ENCODE measurements at regions not wholly inside any gene's neighbourhood (a gene's known extent, or its start where the extent isn't known, plus 50 kb on each side); places are given as distances from the start of the nearest gene placed in this dataset.

GRCh38 chr2:43019536-43020183, 206.7 kb downstream of the ZFP36L2 start:
- no peak overlapping the region for H3K4me3 ChIP-seq (ENCODE audit: low read depth, low read length)
- no peak for TF ChIP-seq CTCF (IDR thresholded peaks at IDR 0.05; ENCODE audit: insufficient read depth, low read depth, low read length)
- no peak for DNase-seq (ENCODE audit: low read depth)

DNA sequence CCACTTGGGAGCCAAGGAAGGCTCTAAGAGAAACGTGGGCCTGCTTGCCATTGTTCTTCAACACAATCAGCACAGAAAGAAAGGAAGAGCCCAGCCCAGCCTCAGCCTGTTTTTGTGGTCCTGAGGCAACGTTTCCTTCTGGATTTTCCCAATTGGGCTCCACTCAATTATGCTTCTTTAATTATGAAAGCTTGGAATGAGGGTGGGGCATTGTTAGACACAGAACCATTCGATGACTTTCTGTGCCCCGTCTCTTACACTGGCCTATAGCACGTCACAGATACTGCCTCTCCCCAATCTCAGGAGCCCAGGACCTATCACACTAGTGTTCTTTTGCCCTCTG, 207.4 kb downstream of the ZFP36L2 start:
- no peak overlapping the region for H3K4me3 ChIP-seq (ENCODE audit: low read depth, low read length)
- TF ChIP-seq CTCF (IDR thresholded peaks at IDR 0.05; ENCODE audit: insufficient read depth, low read depth, low read length), result no peak
- no peak for DNase-seq (ENCODE audit: low read depth)

- no peak overlapping the region for H3K4me3 ChIP-seq (ENCODE audit: low read depth, low read length)
- TF ChIP-seq CTCF (IDR thresholded peaks at IDR 0.05; ENCODE audit: insufficient read depth, low read depth, low read length), result no peak
- DNase-seq (ENCODE audit: low read depth), result peak; percentile 98
Observed at GRCh38 chr2:43018179-43019024, 208.0 kb downstream of the ZFP36L2 start.

GRCh38 chr2:43013821-43014345, 212.5 kb downstream of the ZFP36L2 start:
- TF ChIP-seq CTCF (IDR thresholded peaks at IDR 0.05; ENCODE audit: insufficient read depth, low read depth, low read length), result no peak
- DNase-seq (ENCODE audit: low read depth), result peak; percentile 57

DNA sequence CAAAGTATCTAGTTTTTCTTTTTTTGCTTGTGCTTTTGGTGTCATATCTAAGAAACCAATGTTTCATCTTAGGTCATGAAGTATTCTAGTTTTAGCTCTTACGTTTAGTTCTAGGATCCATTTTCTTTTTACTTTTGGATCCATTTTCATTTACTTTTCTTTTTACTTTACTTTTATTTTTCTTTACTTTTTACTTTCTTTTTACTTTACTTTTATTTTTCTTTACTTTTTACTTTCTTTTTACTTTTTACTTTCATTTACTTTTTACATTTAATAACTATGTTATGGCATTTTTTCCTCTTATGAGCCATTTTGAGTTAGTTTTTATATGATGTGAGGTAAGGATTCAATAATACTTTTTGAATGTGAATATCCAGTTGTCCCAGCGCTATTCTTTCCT, 213.4 kb downstream of the ZFP36L2 start:
- DNase-seq (ENCODE audit: low read depth), result no peak
- TF ChIP-seq CTCF (IDR thresholded peaks at IDR 0.05; ENCODE audit: insufficient read depth, low read depth, low read length), result no peak
- no peak overlapping the region for H3K4me3 ChIP-seq (ENCODE audit: low read depth, low read length)

More at GRCh38 chr2:43013821-43014345, 212.5 kb downstream of the ZFP36L2 start:
- no peak overlapping the region for H3K4me3 ChIP-seq (ENCODE audit: low read depth, low read length)

DNA sequence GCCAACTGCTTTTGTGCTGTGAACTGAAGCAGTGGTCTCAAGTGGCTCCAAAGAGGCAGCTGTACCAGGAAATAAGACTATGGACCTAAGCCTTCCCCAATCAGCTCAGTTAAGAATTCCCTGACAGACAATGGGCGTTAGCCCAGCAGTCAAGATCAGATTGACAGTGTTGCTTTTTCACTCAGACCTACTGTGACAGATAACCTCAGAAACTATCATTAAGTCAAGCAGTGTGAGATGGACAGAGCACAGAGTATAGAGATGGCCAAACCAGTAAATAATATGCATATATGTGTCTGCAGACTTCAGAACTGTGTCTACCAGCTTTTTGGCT, 215.3 kb downstream of the ZFP36L2 start:
- no peak for TF ChIP-seq CTCF (IDR thresholded peaks at IDR 0.05; ENCODE audit: insufficient read depth, low read depth, low read length)
- DNase-seq (ENCODE audit: low read depth), result no peak

More for the DNA sequence above, 215.3 kb downstream of the ZFP36L2 start:
- H3K4me3 ChIP-seq (ENCODE audit: low read depth, low read length), result no peak overlapping the region

Data from fibroblast of villous mesenchyme (primary cell).